ENCODE measurements at regions not wholly inside any gene's neighbourhood (a gene's known extent, or its start where the extent isn't known, plus 50 kb on each side); places are given as distances from the start of the nearest gene placed in this dataset.

DNA sequence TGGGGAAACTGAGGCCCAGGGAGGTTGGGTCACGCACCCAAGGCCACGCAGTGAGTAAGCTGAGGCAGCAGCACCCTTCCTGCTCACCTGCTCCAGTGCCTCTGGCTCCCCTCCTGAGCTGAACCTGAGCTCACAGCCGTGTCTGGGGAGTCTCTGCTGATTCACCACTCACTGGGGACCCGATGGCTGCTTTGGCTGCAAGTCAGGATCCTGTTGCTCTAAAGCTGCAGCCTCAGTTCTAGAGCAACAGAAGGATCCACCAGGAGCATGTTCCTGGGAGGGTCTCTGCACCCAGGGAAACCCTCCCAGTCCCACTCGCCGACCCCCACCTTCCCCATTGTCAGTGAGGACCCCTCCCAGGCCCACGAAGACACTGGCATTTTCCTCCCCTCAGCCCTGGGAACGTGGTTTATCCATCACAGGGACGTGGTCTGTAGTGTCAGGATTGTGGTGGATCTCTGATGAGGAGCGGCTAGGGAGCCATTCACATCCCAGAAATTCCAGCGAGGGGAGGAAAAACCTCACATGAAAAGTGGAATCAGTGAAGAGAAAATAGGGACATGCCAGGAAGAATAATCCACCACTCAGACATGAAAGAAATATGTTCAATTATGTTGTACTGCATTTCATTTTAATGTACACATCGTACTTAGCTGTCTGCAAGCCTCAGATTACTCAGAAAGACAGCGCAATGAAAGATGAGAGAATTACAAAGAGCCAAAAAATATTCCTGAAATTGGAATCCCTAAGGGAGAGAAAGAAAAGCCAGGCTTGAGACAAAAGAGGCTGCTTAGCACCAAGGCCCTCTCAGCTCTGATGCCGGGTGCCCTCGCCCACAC, 447.2 kb downstream of the MATN1 start:
- DNase-seq (ENCODE audit: low read depth in 1 of 2, low spot score in 1 of 2), result no peak

GRCh38 chr1:30274976-30275621, 448.3 kb downstream of the MATN1 start:
- DNase-seq (ENCODE audit: low read depth in 1 of 2, low spot score in 1 of 2), result no peak

DNA sequence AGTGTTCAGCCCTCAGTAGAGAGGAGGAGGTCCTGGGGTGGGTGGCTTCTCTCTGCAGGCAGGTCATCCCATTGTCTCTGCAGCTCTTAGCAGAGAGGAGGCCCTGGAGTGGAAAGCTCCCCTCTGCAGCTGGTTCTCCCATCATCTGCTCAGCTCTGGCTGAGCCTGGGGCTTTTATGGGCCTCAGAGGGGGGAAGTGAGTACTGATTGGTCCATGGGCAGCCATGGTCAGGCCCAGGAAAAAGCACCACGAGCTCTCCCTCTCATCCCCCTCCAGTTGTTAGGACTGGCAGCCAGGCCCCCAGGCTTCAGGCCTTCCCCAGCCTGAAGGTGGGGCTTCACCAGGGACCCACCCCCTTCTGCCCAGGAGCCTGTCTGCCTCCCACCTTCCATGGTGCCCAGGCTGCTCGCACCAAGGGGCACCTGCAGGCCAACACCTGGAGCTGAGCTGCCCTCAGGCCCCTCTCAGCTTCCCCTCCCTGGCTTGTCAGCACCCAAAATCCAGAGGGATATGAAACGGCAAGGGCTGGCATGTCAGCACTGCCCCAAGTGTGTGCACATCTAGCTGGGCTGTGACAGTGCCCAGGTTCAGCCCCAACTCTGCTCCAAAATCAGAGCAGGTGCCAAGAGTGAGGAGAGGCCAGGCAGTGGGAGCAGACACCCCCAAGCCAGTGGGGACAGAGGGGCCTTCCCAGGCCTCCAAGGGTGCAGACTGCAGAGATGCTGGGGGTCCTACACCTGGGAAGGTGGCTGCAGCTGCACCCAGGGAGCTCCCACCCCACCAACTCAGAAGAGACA, 449.0 kb downstream of the MATN1 start:
- no peak for DNase-seq (ENCODE audit: low read depth in 1 of 2, low spot score in 1 of 2)

GRCh38 chr1:30273456-30273855, 449.9 kb downstream of the MATN1 start:
- DNase-seq (ENCODE audit: low read depth in 1 of 2, low spot score in 1 of 2), result no peak

DNA sequence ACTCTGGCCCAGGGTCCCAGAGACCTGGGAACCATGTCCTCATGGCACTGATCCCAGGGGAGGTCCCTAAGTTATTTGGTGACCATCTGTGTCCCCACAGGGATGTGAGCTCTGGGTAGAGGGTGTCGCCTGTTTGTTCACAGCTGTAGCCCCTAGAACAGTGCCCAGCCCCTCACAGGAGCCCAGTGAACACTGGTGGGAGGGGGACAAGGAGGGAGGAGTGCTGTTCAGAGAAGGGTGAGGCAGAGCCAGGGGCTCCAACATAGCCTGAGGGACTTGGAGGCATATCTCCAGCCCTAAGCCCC, 450.4 kb downstream of the MATN1 start:
- DNase-seq (ENCODE audit: low read depth in 1 of 2, low spot score in 1 of 2), result no peak

DNA sequence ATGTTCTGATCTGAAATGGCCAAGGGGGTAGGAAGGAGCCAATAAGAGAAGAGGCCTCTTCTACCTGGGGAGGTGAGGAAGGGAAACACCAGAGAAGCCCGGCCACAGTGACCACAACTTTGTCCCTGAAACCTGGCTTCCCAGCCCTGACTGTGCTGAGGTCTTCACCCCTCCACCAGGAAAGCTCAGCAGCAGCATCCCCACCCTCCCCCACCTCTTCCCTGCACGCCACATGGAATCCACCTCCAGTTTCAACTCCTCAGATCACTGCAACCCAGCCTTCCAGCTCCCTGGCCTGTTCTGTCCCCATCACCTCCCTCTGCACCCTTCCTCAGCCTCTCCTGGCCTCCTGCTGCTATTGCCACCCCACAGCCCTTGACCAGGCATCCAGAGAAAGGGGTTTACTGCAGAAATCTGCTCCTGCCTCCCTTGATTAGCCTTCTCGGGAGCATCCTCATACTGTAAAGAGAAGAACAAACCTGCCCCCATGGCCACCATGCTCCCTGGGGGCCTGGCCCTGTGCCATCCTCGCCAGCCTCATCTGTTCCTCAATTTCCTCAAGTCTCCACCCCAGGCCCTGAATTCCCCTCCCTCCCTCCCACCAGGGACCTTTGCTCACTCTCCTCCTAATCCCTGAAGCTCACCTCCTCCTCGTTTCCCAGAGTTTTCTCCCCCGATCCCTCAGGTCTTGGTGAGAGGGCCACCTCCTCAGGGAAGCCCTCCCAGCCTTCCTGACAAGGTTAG, 450.9 kb downstream of the MATN1 start:
- no peak for DNase-seq (ENCODE audit: low read depth in 1 of 2, low spot score in 1 of 2)

GRCh38 chr1:30271401-30272276, 451.7 kb downstream of the MATN1 start:
- no peak for DNase-seq (ENCODE audit: low read depth in 1 of 2, low spot score in 1 of 2)

DNA sequence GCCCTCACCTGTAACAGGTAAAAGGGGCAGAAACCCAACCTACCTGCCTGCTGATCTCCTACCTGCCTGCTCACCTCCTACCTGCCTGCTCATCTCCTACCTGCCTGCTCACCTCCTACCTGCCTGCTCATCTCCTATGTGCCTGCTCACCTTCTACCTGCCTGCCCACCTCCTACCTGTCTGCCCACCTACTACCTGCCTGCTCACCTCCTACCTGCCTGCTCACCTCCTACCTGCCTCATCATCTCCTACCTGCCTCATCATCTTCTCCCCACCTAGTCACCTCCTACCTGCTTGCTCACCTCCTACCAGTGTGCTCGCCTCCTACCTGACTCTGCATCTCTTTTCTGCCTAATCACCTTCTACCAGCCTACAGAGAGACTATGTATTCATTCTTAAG, 452.9 kb downstream of the MATN1 start:
- no peak for DNase-seq (ENCODE audit: low read depth in 1 of 2, low spot score in 1 of 2)

DNA sequence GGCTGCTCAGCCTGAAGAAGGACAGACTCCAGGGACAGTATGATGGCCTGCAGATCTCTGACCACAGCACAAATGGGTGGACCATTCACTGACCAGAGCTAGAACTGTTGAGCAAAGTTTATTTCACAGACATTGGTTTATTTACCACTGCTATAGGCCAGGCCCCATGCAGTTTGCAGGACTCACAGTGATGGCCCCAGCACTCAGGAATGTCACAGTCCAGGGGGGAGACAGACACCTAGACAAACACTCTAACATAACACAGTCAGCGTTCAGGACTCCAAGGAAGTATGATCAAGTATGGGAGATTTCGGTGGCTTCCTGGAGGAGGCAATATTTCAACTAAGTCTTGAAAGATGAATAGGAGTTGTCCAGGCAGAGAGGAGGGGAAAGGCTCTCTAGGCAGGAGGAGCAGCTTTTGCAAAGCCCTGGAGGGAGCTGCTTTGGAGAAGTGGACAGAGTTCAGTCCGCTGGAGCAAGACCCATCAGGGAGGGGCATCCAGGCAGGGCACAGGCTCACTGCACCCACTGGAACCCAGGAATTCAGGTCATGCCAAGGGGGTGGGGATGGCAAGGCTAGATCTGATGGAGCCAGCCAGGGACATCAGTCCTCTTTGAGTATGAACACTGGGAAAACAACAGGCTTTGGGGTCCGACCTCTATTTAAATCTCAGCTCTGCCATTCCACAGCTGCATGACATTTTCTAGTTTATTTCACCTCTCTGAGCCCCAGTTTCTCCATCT, 454.3 kb downstream of the MATN1 start:
- DNase-seq (ENCODE audit: low read depth in 1 of 2, low spot score in 1 of 2), result no peak

GRCh38 chr1:30267856-30268255, 455.5 kb downstream of the MATN1 start:
- no peak for DNase-seq (ENCODE audit: low read depth in 1 of 2, low spot score in 1 of 2)

DNA sequence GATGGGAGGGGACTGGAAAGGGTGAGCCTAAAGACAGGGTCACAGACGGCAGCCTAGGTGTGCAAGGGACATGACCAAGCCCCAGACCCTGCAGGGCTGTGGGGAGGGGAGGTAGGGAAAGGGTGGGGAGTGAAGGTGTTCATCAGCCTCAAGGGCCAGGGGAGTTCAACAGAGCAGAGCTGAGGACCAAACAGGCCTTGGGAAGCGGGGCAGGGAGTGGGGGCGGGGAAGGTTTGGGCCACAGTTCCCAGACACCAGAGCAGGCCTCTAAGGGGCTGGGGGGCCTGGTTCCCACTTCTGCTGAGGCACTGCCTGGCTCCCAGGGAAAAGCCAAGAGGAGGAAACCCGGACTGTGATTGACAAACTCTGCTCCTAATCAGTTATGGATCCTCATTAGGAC, 456.3 kb downstream of the MATN1 start:
- DNase-seq (ENCODE audit: low read depth in 1 of 2, low spot score in 1 of 2), result no peak

GRCh38 chr1:30265127-30266070, 458.0 kb downstream of the MATN1 start:
- no peak for DNase-seq (ENCODE audit: low read depth in 1 of 2, low spot score in 1 of 2)

DNA sequence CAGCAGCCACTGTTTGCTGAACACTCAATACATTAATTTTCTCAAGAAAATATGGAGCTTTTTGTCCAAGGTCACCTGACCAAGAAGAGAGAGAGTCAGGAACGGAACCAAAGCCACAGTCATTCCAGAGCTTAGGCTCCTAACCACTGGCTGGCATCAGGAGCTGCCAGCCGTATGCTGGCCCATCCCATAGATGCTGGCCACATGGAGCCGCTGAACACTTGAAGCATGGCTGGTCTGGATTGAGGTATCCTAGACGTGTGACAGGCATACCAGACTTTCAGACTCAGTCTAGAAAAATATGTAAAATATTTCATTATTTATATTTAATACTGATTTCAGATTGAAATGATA, 458.7 kb downstream of the MATN1 start:
- no peak for DNase-seq (ENCODE audit: low read depth in 1 of 2, low spot score in 1 of 2)

GRCh38 chr1:30263888-30264671, 459.3 kb downstream of the MATN1 start:
- no peak for DNase-seq (ENCODE audit: low read depth in 1 of 2, low spot score in 1 of 2)

- no peak for DNase-seq (ENCODE audit: low read depth in 1 of 2, low spot score in 1 of 2)
These were observed 460.0 kb downstream of the MATN1 start for GRCh38 chr1:30263405-30263804.

DNA sequence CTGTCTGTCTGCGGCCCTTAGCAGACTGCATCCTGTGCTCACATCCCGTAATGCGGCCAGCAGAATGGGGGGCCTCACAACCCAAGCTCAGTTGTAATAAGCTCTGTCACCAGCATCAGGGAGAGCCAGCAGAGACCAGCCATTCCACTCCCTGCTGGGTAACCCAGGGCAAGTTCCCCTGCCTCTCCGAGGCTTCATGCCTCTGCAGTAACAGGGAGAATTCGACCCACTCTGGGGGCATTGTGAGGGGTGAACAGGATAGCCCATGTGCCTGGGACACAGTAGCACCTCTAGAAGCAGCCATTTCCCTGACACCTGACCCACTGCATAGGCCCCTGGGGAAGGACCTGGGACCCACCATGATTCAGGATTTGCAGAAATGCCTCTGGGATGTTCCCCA, 461.2 kb downstream of the MATN1 start:
- DNase-seq (ENCODE audit: low read depth in 1 of 2, low spot score in 1 of 2), result no peak

DNA sequence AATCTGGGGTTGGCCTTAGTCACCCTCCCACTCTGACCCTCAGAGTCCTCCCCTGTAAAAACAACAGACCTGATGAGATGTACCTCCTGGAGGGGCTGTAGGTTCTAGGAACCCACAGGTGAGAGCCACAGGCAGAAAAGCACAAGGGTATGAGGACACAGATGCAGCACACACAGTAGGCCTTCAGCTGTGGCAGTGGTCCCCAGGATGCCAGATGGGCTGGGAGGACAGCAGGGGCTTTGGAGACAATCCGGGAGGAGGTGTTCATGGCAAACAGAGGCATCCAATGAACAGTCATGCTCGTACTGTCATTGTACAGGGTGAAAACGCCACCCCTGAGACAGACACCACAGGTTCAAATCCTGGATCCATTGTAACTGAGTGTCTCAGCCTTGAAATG, 463.1 kb downstream of the MATN1 start:
- DNase-seq (ENCODE audit: low read depth in 1 of 2, low spot score in 1 of 2), result no peak

GRCh38 chr1:30259631-30260030, 463.8 kb downstream of the MATN1 start:
- no peak for DNase-seq (ENCODE audit: low read depth in 1 of 2, low spot score in 1 of 2)

Data from stimulated activated CD4-positive, alpha-beta T cell treated with anti-CD3 and anti-CD28 coated beads, Interleukin-15, amount 100 ng/mL, for 1 hour (primary cell).